Astrocyte of the spinal cord (primary cell): ENCODE measurements at regions not wholly inside any gene's neighbourhood (a gene's known extent, or its start where the extent isn't known, plus 50 kb on each side); places are given as distances from the start of the nearest gene placed in this dataset.

Experiments used
- DNase-seq: peaks from one replicate; pipeline ENCODE4 v3.0.0; 2011; ENCODE audit warnings: low read depth, low spot score
- H3K4me3 ChIP-seq: 2 replicates; pipeline ENCODE4 v1.5.1; 2011; ENCODE audit warnings: low read depth, mild to moderate bottlenecking, low read length, moderate library complexity
- CTCF ChIP-seq: IDR thresholded peaks from 2 replicates; pipeline ENCODE4 v1.5.1; 2012; ENCODE audit warnings: low read depth, mild to moderate bottlenecking, low read length, inconsistent platforms
- in situ Hi-C: cut with HindIII; loops from 2 replicates; pipeline ENCODE4 v1.10.0; 2017; ENCODE audit warnings: low sequenced_read_pairs

GRCh38 chr14:53496668-53497067 lies 343.5 kb upstream of the DDHD1 start:
- in situ Hi-C loops = no loop called here
- DNase-seq = no peak
- TF ChIP-seq CTCF = no peak
- no peak overlapping the region for H3K4me3 ChIP-seq

GRCh38 chr14:53495846-53496343 lies 342.8 kb upstream of the DDHD1 start:
- TF ChIP-seq CTCF = no peak

GRCh38 chr14:53494587-53494986 lies 341.5 kb upstream of the DDHD1 start:
- DNase-seq = no peak
- in situ Hi-C loops = no loop called here
- H3K4me3 ChIP-seq = no peak overlapping the region
- no peak for TF ChIP-seq CTCF

More at GRCh38 chr14:53495846-53496343, 342.8 kb upstream of the DDHD1 start:
- no peak for DNase-seq
- in situ Hi-C loops = no loop called here
- H3K4me3 ChIP-seq = no peak overlapping the region

GRCh38 chr14:53493860-53494259 lies 340.7 kb upstream of the DDHD1 start:
- DNase-seq = no peak
- TF ChIP-seq CTCF = no peak
- in situ Hi-C loops = no loop called here
- H3K4me3 ChIP-seq = no peak overlapping the region

GRCh38 chr14:53493320-53493719 lies 340.2 kb upstream of the DDHD1 start:
- no peak for DNase-seq
- TF ChIP-seq CTCF = no peak
- in situ Hi-C loops = no loop called here
- H3K4me3 ChIP-seq = no peak overlapping the region

GRCh38 chr14:53491884-53492277 lies 338.8 kb upstream of the DDHD1 start:
- no peak for DNase-seq
- H3K4me3 ChIP-seq = no peak overlapping the region
- in situ Hi-C loops = no loop called here
- no peak for TF ChIP-seq CTCF

- TF ChIP-seq CTCF = no peak
- no peak overlapping the region for H3K4me3 ChIP-seq
- in situ Hi-C loops = no loop called here
- DNase-seq = peak; percentile 70
Measured at GRCh38 chr14:53491256-53491883, 338.2 kb upstream of the DDHD1 start.
